ENCODE measurements at regions not wholly inside any gene's neighbourhood (a gene's known extent, or its start where the extent isn't known, plus 50 kb on each side); places are given as distances from the start of the nearest gene placed in this dataset.

- TF ChIP-seq CTCF (IDR thresholded peaks at IDR 0.05; ENCODE audit: low read depth, low read length), result no peak
- H3K9me3 ChIP-seq (ENCODE audit: severe bottlenecking), result no peaks in the 10 kb centered on the region
- no peaks in the 10 kb centered on the region for H3K36me3 ChIP-seq
- no peak overlapping the region for H3K4me3 ChIP-seq (ENCODE audit: low read depth, low read length)
- DNase-seq, result no peak
- no peaks in the 10 kb centered on the region for H3K27me3 ChIP-seq (ENCODE audit: insufficient read depth, low read depth, severe bottlenecking)
- H3K27ac ChIP-seq, result no peak overlapping the region
These were observed 1815.0 kb downstream of the MRPL39 start for GRCh38 chr21:23792300-23792699.

GRCh38 chr21:23789864-23790263, 1817.4 kb downstream of the MRPL39 start:
- no peak overlapping the region for H3K27ac ChIP-seq
- TF ChIP-seq CTCF (IDR thresholded peaks at IDR 0.05; ENCODE audit: low read depth, low read length), result no peak
- DNase-seq, result no peak
- no peaks in the 10 kb centered on the region for H3K9me3 ChIP-seq (ENCODE audit: severe bottlenecking)
- no peak overlapping the region for H3K4me3 ChIP-seq (ENCODE audit: low read depth, low read length)
- no peaks in the 10 kb centered on the region for H3K27me3 ChIP-seq (ENCODE audit: insufficient read depth, low read depth, severe bottlenecking)
- H3K36me3 ChIP-seq, result no peaks in the 10 kb centered on the region

GRCh38 chr21:23780326-23780725, 1827.0 kb downstream of the MRPL39 start:
- H3K36me3 ChIP-seq, result no peaks in the 10 kb centered on the region
- H3K9me3 ChIP-seq (ENCODE audit: severe bottlenecking), result no peaks in the 10 kb centered on the region
- no peak overlapping the region for H3K4me3 ChIP-seq (ENCODE audit: low read depth, low read length)
- no peak for TF ChIP-seq CTCF (IDR thresholded peaks at IDR 0.05; ENCODE audit: low read depth, low read length)
- H3K27ac ChIP-seq, result no peak overlapping the region
- no peak for DNase-seq
- H3K27me3 ChIP-seq (ENCODE audit: insufficient read depth, low read depth, severe bottlenecking), result no peaks in the 10 kb centered on the region

- Histone ChIP-seq H3K36me3 (no peaks in the 10 kb centered on the region), H3K27ac (no peak overlapping the region), H3K9me3 (ENCODE audit: severe bottlenecking) (peaks cover 2% of the 10 kb centered on the region), H3K27me3 (ENCODE audit: insufficient read depth, low read depth, severe bottlenecking) (no peaks in the 10 kb centered on the region), H3K4me3 (ENCODE audit: low read depth, low read length) (no peak overlapping the region)
- no peak for DNase-seq
- no peak for TF ChIP-seq CTCF (IDR thresholded peaks at IDR 0.05; ENCODE audit: low read depth, low read length)
These were observed 1863.5 kb downstream of the MRPL39 start for GRCh38 chr21:23743821-23744220.

- Histone ChIP-seq H3K4me3 (ENCODE audit: low read depth, low read length) (no peak overlapping the region), H3K9me3 (ENCODE audit: severe bottlenecking) (no peaks in the 10 kb centered on the region), H3K27ac (no peak overlapping the region), H3K36me3 (no peaks in the 10 kb centered on the region), H3K27me3 (ENCODE audit: insufficient read depth, low read depth, severe bottlenecking) (no peaks in the 10 kb centered on the region)
- no peak for DNase-seq
- TF ChIP-seq CTCF (IDR thresholded peaks at IDR 0.05; ENCODE audit: low read depth, low read length), result peak; percentile 31; the same call in 1 of the 2 replicates
These were observed 1866.8 kb downstream of the MRPL39 start for GRCh38 chr21:23740463-23740862.

- no peaks in the 10 kb centered on the region for H3K9me3 ChIP-seq (ENCODE audit: severe bottlenecking)
- no peaks in the 10 kb centered on the region for H3K27me3 ChIP-seq (ENCODE audit: insufficient read depth, low read depth, severe bottlenecking)
- no peaks in the 10 kb centered on the region for H3K36me3 ChIP-seq
- TF ChIP-seq CTCF (IDR thresholded peaks at IDR 0.05; ENCODE audit: low read depth, low read length), result no peak
- no peak for DNase-seq
- no peak overlapping the region for H3K4me3 ChIP-seq (ENCODE audit: low read depth, low read length)
- H3K27ac ChIP-seq, result no peak overlapping the region
These were observed 1874.5 kb downstream of the MRPL39 start for GRCh38 chr21:23732776-23733175.

Measured in WERI-Rb-1 (cell line).